ENCODE measurements at regions not wholly inside any gene's neighbourhood (a gene's known extent, or its start where the extent isn't known, plus 50 kb on each side); places are given as distances from the start of the nearest gene placed in this dataset.

DNA sequence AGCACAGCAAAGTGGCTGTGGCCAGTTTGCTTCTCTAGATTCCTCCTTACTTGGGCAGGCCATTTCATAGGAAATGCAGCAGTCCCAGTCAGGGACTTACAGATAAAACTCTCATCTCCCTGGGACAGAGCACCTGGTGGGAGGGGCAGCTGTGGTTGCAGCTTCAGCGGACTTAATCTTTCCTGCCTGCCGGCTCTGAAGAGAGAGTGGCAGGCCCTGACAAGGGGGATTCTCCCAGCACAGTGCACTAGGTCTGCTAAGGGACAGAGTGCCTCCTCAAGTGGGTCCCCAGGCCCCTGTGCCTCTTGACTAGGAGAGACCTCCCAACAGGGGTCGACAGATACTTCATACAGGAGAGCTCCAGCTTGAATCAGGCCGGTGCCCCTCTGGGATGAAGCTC, 1649.1 kb downstream of the LRRC4C start:
- TF ChIP-seq, protein P1, sequence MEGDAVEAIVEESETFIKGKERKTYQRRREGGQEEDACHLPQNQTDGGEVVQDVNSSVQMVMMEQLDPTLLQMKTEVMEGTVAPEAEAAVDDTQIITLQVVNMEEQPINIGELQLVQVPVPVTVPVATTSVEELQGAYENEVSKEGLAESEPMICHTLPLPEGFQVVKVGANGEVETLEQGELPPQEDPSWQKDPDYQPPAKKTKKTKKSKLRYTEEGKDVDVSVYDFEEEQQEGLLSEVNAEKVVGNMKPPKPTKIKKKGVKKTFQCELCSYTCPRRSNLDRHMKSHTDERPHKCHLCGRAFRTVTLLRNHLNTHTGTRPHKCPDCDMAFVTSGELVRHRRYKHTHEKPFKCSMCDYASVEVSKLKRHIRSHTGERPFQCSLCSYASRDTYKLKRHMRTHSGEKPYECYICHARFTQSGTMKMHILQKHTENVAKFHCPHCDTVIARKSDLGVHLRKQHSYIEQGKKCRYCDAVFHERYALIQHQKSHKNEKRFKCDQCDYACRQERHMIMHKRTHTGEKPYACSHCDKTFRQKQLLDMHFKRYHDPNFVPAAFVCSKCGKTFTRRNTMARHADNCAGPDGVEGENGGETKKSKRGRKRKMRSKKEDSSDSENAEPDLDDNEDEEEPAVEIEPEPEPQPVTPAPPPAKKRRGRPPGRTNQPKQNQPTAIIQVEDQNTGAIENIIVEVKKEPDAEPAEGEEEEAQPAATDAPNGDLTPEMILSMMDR (IDR thresholded peaks at IDR 0.05; ENCODE audit: insufficient read depth, low read length, poor library complexity, severe bottlenecking), result no peak
- no peaks in the 10 kb centered on the region for H3K27me3 ChIP-seq (ENCODE audit: control insufficient read depth, insufficient read depth, low read length)
- H3K36me3 ChIP-seq (ENCODE audit: control insufficient read depth, insufficient read depth, low read length), result no peaks in the 10 kb centered on the region
- H3K4me3 ChIP-seq (ENCODE audit: low read depth, low read length), result no peak overlapping the region
- no peak for DNase-seq (ENCODE audit: low read depth)

DNA sequence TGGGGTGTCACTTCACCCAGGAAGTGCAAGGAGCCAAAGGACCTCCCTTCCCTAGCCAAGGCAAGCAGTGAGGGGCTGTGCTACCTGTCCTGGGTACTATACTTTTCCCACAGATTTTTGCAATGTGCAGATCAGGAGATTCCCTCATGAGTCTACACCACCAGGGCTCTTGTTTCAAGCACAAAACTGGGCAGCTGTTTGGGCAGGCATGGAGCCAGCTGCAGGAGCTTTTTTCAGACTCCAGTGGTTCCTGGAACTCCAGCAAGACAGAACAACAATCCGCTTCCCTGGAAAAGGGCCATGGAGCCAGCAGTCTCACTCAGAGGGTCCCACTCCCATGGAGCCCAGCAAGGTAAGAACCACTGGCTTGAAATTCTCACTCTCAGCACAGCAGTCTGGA, 1649.6 kb downstream of the LRRC4C start:
- DNase-seq (ENCODE audit: low read depth), result no peak
- TF ChIP-seq, protein P1 (IDR thresholded peaks at IDR 0.05; ENCODE audit: insufficient read depth, low read length, poor library complexity, severe bottlenecking), result no peak
- Histone ChIP-seq H3K4me3 (ENCODE audit: low read depth, low read length) (no peak overlapping the region), H3K36me3 (ENCODE audit: control insufficient read depth, insufficient read depth, low read length) (no peaks in the 10 kb centered on the region), H3K27me3 (ENCODE audit: control insufficient read depth, insufficient read depth, low read length) (no peaks in the 10 kb centered on the region)

DNA sequence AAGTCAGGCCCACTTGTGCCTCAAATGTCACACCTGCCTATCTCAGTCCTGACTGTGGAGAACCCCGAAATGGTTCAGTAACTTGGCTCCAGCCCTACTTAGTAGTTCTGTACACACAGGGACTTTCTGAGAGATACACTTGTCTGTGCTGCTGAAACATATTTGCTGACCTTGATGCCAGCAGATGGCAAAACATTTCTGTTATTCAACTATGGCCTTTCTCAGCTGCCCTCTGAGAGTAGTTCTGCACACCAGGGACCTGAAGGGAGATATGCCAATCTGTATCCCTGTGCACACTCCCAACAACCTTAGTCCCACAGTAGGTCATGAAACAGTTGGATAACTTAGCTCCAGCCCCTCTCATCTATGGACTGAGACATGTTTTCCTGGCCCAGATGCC, 1651.5 kb downstream of the LRRC4C start:
- TF ChIP-seq, protein P1 (IDR thresholded peaks at IDR 0.05; ENCODE audit: insufficient read depth, low read length, poor library complexity, severe bottlenecking), result no peak
- H3K27me3 ChIP-seq (ENCODE audit: control insufficient read depth, insufficient read depth, low read length), result no peaks in the 10 kb centered on the region
- DNase-seq (ENCODE audit: low read depth), result no peak
- H3K4me3 ChIP-seq (ENCODE audit: low read depth, low read length), result no peak overlapping the region
- H3K36me3 ChIP-seq (ENCODE audit: control insufficient read depth, insufficient read depth, low read length), result no peaks in the 10 kb centered on the region

DNA sequence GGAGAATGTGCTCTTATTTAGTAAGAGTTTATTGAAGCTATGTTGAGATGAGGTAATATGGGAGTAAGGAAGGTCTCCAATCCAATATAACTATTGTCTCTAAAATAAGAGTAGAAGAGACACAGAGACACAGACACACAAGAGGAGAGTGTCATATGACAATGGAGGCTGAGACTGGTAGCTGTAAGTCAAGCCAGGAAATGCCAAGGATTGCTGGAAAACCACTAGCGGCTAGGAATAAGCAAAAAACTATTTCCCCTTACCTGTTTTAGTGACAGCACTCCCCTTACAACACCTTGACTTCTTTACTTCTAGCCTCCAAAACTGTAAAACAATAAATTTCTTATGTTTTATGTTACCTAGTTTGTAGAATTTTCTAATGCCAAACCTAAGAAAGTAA, 1652.8 kb downstream of the LRRC4C start:
- Histone ChIP-seq H3K27me3 (ENCODE audit: control insufficient read depth, insufficient read depth, low read length) (no peaks in the 10 kb centered on the region), H3K36me3 (ENCODE audit: control insufficient read depth, insufficient read depth, low read length) (no peaks in the 10 kb centered on the region), H3K4me3 (ENCODE audit: low read depth, low read length) (no peak overlapping the region)
- DNase-seq (ENCODE audit: low read depth), result no peak
- TF ChIP-seq, protein P1 (IDR thresholded peaks at IDR 0.05; ENCODE audit: insufficient read depth, low read length, poor library complexity, severe bottlenecking), result no peak

DNA sequence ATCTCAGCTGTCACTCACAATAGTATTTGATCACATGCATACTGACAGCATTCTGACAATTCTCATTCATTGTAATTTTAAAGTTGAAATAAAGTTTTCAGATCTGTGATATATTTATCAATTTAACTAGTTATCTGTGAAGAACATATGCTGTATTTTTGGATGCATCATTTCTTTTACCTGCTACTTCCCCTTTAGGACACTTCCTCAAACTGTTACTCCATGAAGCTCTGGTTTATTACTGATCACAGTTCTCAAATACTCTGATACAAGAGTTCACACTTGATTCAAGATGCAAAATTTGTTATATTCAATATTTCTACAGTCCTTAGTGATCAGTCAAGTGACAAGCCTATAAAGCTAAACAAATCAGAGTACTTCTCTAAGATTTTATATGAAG, 1655.2 kb downstream of the LRRC4C start:
- TF ChIP-seq, protein P1 (IDR thresholded peaks at IDR 0.05; ENCODE audit: insufficient read depth, low read length, poor library complexity, severe bottlenecking), result no peak
- Histone ChIP-seq H3K27me3 (ENCODE audit: control insufficient read depth, insufficient read depth, low read length) (no peaks in the 10 kb centered on the region), H3K4me3 (ENCODE audit: low read depth, low read length) (no peak overlapping the region), H3K36me3 (ENCODE audit: control insufficient read depth, insufficient read depth, low read length) (no peaks in the 10 kb centered on the region)
- no peak for DNase-seq (ENCODE audit: low read depth)

DNA sequence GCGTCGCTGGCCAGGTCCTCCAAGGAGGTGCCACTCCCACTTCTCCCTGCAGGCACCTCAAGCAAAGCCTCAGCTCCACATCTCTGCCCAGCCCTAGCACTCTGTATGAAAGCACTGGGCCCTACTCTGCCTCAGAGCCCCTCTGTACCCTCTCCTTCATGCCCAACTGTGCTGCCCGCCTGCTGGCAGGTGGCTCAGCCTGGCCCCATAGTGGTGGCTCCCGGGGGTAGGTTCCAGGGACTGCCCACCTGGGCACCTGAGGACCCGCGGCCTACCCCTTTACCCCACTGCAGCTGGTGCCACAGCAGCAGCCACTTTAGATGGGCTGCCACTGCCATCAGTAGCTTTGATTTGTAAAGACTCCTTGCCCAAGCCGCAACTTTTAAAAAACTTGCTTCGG, 1672.8 kb downstream of the LRRC4C start:
- Histone ChIP-seq H3K36me3 (ENCODE audit: control insufficient read depth, insufficient read depth, low read length) (no peaks in the 10 kb centered on the region), H3K27me3 (ENCODE audit: control insufficient read depth, insufficient read depth, low read length) (no peaks in the 10 kb centered on the region), H3K4me3 (ENCODE audit: low read depth, low read length) (no peak overlapping the region)
- no peak for DNase-seq (ENCODE audit: low read depth)
- TF ChIP-seq, protein P1 (IDR thresholded peaks at IDR 0.05; ENCODE audit: insufficient read depth, low read length, poor library complexity, severe bottlenecking), result no peak

Measured in kidney epithelial cell (primary cell).